NCI-H82 treated with DMSO at 0.1 percent for 48 hours (cell line): ENCODE measurements at regions not wholly inside any gene's neighbourhood (a gene's known extent, or its start where the extent isn't known, plus 50 kb on each side); places are given as distances from the start of the nearest gene placed in this dataset.

Experiments
- DNase-seq: peaks from one replicate; lab custom pipeline; 2025; ENCODE audit not compliant: unreplicated experiment; lab: John Stamatoyannopoulos, UW

DNA sequence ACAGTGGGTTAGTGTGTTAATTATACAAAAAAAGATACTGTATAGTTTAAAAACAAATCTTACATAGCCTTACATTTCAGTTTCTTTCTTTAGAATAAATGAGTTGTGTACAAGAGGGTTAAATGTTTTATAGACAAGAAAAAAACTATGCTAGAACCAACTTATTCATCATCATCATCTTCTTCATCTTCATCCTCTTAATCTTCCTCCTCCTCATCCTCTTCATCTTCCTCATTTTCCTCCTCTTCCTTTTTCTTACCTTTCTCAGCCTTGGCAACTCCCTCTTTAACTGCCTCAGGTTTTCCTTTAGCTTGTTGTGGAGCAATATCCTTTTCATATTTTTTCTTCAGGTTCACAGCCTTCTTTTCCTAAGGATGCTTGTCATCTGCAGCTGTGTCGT, 53.7 kb downstream of the RPS12 start:
- DNase-seq = no peak

DNA sequence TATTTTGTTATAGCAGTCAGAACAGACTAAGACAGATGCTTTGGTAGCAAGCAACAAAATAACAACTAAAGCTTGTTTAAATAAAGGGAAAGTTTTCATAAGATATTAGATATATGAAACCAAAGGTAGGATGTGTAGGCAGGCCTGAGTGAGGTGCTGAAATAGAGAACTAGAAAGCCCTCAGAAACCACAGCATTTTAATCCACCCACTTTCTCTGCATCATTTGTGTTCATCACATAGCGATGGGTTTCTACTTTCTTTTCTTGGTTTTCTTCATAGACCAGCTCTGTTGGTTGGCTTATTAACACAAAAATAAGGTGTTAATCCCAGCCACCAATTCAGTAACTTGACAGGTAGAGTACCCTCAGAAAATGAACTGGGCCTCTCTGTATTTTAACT, 58.6 kb downstream of the RPS12 start:
- DNase-seq = no peak

GRCh38 chr6:132877003-132877402, 62.6 kb downstream of the RPS12 start:
- DNase-seq = no peak

- no peak for DNase-seq
Observed at GRCh38 chr6:132887204-132887603, 72.8 kb downstream of the RPS12 start.

DNA sequence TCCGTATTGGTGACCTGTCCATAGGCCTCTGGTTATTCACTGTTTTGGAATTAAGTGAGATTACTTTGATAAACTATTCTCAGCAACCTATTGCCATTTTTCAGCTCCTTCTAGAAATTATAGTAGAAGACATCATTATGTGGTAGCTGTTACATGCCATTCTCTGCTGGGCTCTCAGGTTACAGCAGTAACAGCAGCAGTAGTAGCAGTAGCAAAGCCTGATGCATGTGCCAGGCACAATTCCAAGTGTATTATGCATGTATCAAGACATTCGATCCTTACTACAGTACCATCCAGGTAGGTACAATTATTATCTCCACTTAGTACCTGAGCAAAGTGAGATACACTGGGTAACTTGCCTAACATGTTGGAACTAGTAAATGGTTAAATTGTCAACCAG, 74.3 kb downstream of the RPS12 start:
- no peak for DNase-seq

DNA sequence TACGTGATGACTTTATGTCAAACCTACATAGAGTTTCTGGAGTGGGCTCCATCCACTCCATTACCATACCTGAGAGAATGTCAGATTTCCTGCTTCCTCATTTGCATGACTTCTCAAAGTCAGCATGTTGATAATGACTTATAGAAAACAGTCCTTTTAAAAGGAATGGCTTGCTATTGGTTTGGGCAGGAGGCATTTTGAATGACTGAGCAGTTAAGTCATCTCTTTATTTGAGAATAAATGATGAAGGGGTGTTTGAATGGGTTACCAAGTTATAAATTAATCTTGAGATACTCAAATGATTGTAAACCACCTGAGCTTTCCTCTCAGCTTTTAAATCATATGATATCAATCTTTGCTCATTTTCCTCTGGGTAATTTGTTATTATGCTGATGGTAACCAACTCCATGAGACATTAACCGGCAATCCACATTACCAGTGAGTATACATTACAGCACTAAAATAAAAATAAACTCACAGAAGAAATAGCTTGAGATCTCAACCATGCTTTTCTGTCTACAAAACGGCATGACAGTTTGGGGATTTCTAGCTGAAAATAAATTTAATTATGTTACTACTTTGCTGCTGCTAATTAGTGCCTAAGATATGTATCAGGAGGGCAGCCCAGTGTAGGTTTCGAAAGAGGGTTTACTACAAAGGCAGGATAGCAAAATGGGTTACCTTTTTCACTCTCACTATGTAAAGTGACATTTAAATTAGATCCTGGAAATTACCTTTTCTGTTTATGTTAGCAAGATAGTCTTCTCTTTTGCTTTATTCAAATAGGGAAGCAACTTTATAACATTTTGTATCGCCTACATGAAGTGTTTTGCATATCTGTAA, 78.8 kb downstream of the RPS12 start:
- DNase-seq = no peak

- no peak for DNase-seq
Observed at GRCh38 chr6:132893772-132894490, 79.6 kb downstream of the RPS12 start.

DNA sequence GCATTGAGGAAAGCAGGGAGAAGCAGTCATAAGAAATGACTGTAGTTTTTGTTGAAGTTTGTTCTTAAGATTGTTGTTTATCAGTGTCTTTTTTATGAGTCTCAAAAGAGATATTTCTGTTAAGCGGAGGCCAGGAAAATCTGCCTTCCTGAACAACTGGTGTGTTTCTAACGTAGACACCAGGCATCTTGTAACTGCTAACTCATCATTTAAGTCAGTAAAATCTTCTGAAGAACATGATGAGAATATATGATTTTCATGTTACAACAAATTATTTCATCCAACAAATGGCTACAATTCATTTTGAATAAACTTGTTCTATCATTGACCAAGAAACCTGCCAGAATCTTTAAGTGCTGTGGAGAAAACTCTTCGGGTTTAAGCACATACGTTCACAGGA, 84.0 kb downstream of the RPS12 start:
- DNase-seq = no peak

DNA sequence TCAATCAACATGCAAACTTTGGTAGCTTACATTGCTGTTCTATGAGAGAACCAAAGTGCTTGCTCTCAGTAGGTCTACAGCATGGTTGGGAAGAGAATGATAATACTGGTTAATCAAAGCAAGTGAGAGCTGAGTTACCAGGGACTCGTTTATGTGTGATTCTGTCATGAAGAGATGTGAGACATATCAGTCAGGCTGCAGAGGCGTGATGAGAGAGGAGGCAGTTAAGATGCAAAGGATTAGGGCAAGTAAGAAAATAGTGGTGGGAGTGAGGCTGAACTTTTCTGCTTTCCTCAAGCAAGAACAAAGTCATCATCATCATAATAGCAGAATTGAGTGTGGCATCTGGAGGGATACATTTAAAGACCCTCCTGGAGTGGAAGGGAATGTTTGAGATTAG, 86.5 kb downstream of the RPS12 start:
- DNase-seq = no peak

- DNase-seq = no peak
Observed at GRCh38 chr6:132902901-132903300, 88.5 kb downstream of the RPS12 start.

DNA sequence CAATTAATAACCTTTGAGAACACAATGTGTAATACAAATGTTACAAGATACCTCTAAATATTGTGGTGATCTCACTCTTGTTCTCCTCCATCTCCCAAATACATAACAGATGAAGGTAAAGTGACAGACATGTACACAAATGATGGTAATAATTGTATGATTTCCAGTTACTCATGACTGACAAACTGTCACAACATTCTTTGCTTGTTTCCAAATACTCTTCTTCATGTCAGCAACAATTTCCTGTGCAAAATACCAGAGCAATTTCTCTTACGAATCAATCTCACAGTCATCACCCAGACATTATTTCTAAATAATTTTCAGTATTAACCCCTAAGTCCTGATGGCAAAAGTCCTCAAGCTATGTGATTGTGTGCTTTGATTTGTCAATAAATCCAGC, 92.9 kb downstream of the RPS12 start:
- no peak for DNase-seq

GRCh38 chr6:132907914-132908313, 93.5 kb downstream of the RPS12 start:
- no peak for DNase-seq

- no peak for DNase-seq
Observed at GRCh38 chr6:132909742-132910141, 95.4 kb downstream of the RPS12 start.

- no peak for DNase-seq
Observed at GRCh38 chr6:132910759-132911158, 96.4 kb downstream of the RPS12 start.

DNA sequence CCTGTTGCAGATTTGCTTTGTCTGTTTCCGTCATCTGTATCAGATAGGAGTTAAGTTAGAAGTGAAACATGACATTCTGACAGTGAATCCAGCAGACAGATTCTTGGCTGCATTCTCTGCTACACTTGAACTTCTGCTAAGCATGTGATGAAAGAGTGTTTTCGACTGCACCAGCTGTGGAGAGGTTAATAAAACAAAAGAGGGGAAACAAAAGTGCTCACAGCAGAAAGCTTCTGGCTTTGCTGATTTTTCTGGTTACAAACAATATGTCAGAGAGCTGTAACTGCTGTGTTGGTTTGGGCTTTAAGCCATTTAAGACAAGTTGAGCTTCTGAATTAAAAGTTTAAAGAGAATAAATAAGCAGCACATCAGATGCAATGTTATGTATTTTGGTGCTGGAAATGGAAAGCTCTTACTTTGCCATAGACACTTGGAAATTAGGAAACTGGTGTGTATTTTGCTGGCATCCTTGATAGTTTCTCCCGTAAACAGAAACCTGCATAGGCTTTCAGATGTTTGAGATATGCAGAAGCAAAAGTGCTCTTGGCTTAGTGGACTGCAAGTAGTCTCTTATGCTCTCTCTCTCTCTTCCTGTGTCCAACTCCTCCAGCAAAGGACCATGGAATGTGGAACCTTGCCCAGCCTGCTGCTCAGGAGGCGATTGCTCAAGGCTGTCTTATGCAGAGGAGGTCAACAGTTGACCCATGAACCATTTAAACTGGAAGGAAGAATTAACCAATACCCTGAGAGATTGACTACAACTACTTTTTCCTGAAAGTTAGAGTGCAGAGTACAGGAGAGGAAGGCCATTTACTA, 104.9 kb downstream of the RPS12 start:
- no peak for DNase-seq

GRCh38 chr6:132927713-132928112, 113.3 kb downstream of the RPS12 start:
- no peak for DNase-seq

DNA sequence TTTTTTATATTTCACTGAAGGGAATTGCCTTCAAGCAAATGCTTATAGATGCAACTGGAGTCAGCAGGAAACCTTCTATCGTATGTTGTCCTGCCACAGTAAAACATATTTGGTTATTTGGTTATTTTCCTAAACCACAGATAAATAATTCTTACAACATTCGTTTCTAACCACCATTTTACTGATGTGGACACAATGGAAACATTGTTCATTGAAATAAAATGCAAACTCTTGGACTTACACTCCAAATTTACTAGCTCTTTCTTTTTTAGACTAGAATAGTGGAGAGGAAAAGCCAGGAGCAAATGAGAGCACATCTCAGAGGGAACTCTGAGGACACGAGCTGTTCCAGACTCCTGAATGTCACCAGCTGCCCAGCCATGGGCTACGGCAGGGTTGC, 114.8 kb downstream of the RPS12 start:
- no peak for DNase-seq

DNA sequence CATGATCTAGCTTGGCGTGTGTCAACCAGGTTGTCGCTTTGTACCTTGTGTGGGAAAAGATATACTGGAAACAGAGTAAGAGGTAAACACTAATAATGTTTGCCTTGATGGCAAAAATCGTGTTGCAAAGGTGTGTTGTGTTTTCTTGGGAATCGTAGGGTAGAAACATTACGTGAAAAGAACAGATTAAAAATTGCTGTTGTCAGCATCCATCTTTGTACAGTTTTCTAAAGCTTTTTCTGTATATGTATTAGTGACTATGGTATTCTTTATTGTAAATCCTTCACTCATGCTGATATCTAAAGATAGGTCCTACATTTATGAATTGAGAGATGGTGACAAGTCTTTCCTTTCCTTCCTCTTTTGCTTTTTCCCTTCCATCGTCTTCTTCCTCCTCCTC, 116.9 kb downstream of the RPS12 start:
- DNase-seq = no peak

- no peak for DNase-seq
Observed at GRCh38 chr6:132931936-132932514, 117.7 kb downstream of the RPS12 start.

- no peak for DNase-seq
Observed at GRCh38 chr6:132932588-132932987, 118.2 kb downstream of the RPS12 start.

- DNase-seq = no peak
Observed at GRCh38 chr6:132933090-132933489, 118.7 kb downstream of the RPS12 start.
